SIG-M5 treated with dmso at 0.1 percent for 504 hours (cell line): ENCODE measurements at regions not wholly inside any gene's neighbourhood (a gene's known extent, or its start where the extent isn't known, plus 50 kb on each side); places are given as distances from the start of the nearest gene placed in this dataset.

Source experiments
- DNase-seq: peaks from one replicate; lab custom pipeline; 2025; ENCODE audit not compliant: unreplicated experiment; lab: John Stamatoyannopoulos, UW

- no peak for DNase-seq
Measured at GRCh38 chr2:84290537-84290936, 168.5 kb downstream of the SUCLG1 start.

GRCh38 chr2:84288293-84288692, 170.8 kb downstream of the SUCLG1 start:
- DNase-seq, result no peak

- no peak for DNase-seq
Measured at GRCh38 chr2:84286878-84287277, 172.2 kb downstream of the SUCLG1 start.

- DNase-seq, result no peak
Measured at GRCh38 chr2:84285056-84285747, 173.9 kb downstream of the SUCLG1 start.

- no peak for DNase-seq
Measured at GRCh38 chr2:84283506-84283905, 175.6 kb downstream of the SUCLG1 start.

- no peak for DNase-seq
Measured at GRCh38 chr2:84281510-84281909, 177.6 kb downstream of the SUCLG1 start.

GRCh38 chr2:84280873-84281272, 178.2 kb downstream of the SUCLG1 start:
- no peak for DNase-seq

GRCh38 chr2:84278386-84278785, 180.7 kb downstream of the SUCLG1 start:
- no peak for DNase-seq

GRCh38 chr2:84276590-84277255, 182.4 kb downstream of the SUCLG1 start:
- no peak for DNase-seq

GRCh38 chr2:84273406-84273805, 185.7 kb downstream of the SUCLG1 start:
- DNase-seq, result no peak

- DNase-seq, result no peak
Measured at GRCh38 chr2:84271977-84272376, 187.1 kb downstream of the SUCLG1 start.

- no peak for DNase-seq
Measured at GRCh38 chr2:84257831-84258230, 201.2 kb downstream of the SUCLG1 start.

- DNase-seq, result no peak
Measured at GRCh38 chr2:84251651-84252302, 207.3 kb downstream of the SUCLG1 start.

GRCh38 chr2:84249140-84249539, 209.9 kb downstream of the SUCLG1 start:
- no peak for DNase-seq

- DNase-seq, result no peak
Measured at GRCh38 chr2:84247532-84247931, 211.5 kb downstream of the SUCLG1 start.

GRCh38 chr2:84243788-84244733, 215.0 kb downstream of the SUCLG1 start:
- DNase-seq, result no peak

- DNase-seq, result no peak
Measured at GRCh38 chr2:84238907-84239306, 220.2 kb downstream of the SUCLG1 start.

- no peak for DNase-seq
Measured at GRCh38 chr2:84236288-84236687, 222.8 kb downstream of the SUCLG1 start.

- no peak for DNase-seq
Measured at GRCh38 chr2:84234103-84234502, 225.0 kb downstream of the SUCLG1 start.

- no peak for DNase-seq
Measured at GRCh38 chr2:84231478-84231877, 227.6 kb downstream of the SUCLG1 start.

- no peak for DNase-seq
Measured at GRCh38 chr2:84224121-84224520, 235.0 kb downstream of the SUCLG1 start.
